Keratinocyte (primary cell): ENCODE measurements at regions not wholly inside any gene's neighbourhood (a gene's known extent, or its start where the extent isn't known, plus 50 kb on each side); places are given as distances from the start of the nearest gene placed in this dataset.

ENCODE experiments used
- EZH2 ChIP-seq: IDR thresholded peaks from one replicate; pipeline ENCODE4 v1.6.1; 2012; ENCODE audit warnings: inconsistent platforms, mild to moderate bottlenecking, low read length, moderate library complexity
- TF ChIP-seq, protein P1 (sequence below), 3 experiments: IDR thresholded peaks in 1 of 3; conservative IDR thresholded peaks in 1 of 3; optimal IDR thresholded peaks in 1 of 3; 2 replicates in 2 of 3; 3 replicates in 1 of 3; pipeline versions ENCODE3 to v1.5.1; 2011; ENCODE audit warnings: low read length in 3 of 3, mild to moderate bottlenecking in 3 of 3, moderate library complexity in 2 of 3, control low read depth in 1 of 3, inconsistent platforms in 1 of 3; ENCODE audit not compliant: insufficient read depth in 2 of 3; ENCODE audit errors: extremely low read depth in 1 of 3

DNA sequence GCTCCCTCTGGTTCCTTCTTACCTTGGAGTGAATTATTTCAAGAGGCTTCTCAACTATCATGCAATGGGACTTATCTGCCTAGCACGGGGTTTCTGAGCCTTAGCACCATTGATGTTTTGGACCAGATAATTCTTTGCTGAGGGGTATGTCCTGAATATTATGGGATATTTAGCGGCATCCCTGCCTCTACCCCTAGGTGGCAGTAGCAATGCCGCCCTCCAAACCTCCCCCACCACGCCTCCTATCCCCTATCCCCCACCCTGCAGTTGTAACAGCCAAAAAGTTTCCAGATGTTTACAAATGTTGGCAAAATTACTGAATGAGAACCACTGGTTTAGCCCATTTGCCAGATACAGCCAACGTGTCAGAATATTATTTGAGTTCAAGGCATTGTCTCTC lies 125.5 kb downstream of the POSTN start:
- TF ChIP-seq, protein P1, sequence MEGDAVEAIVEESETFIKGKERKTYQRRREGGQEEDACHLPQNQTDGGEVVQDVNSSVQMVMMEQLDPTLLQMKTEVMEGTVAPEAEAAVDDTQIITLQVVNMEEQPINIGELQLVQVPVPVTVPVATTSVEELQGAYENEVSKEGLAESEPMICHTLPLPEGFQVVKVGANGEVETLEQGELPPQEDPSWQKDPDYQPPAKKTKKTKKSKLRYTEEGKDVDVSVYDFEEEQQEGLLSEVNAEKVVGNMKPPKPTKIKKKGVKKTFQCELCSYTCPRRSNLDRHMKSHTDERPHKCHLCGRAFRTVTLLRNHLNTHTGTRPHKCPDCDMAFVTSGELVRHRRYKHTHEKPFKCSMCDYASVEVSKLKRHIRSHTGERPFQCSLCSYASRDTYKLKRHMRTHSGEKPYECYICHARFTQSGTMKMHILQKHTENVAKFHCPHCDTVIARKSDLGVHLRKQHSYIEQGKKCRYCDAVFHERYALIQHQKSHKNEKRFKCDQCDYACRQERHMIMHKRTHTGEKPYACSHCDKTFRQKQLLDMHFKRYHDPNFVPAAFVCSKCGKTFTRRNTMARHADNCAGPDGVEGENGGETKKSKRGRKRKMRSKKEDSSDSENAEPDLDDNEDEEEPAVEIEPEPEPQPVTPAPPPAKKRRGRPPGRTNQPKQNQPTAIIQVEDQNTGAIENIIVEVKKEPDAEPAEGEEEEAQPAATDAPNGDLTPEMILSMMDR (optimal IDR thresholded peaks at IDR 0.05 in 1 of 3, IDR thresholded peaks at IDR 0.05 in 1 of 3, conservative IDR thresholded peaks at IDR 0.05 in 1 of 3; ENCODE audit: extremely low read depth in 1 of 3, insufficient read depth in 2 of 3, low read length in 3 of 3), result peak in 1 of 3 experiments; percentile 37
- no peak for TF ChIP-seq EZH2
